Suppressor macrophage (primary cell): ENCODE measurements at regions not wholly inside any gene's neighbourhood (a gene's known extent, or its start where the extent isn't known, plus 50 kb on each side); places are given as distances from the start of the nearest gene placed in this dataset.

Experiments used
- DNase-seq, 4 experiments: peaks; one replicate each; pipeline ENCODE4 v3.0.0-alpha.2; 2020 to 2022

DNA sequence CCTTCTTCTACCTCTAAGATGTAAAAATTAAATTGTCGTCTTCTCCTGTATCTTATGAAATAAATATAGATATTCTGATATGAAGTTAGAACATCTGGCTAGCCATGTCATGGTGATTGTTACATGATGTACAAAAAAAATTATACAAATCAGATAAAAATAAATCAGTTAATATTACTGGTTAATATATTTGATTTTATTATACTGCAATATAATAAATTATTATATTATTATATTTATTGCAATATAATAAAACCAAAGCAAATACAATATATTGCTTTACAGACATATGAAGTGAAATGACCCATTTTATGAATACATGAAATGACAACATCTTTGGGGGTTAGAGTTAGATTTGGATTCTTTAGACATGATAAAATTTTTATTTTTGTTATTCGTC is 72.3 kb upstream of the NAALADL2 start:
- no peak for DNase-seq

GRCh38 chr3:174791161-174791560 is 68.0 kb upstream of the NAALADL2 start:
- no peak for DNase-seq

- no peak for DNase-seq
These were observed 66.3 kb upstream of the NAALADL2 start for GRCh38 chr3:174792864-174793263.
